ENCODE measurements at regions not wholly inside any gene's neighbourhood (a gene's known extent, or its start where the extent isn't known, plus 50 kb on each side); places are given as distances from the start of the nearest gene placed in this dataset.

DNA sequence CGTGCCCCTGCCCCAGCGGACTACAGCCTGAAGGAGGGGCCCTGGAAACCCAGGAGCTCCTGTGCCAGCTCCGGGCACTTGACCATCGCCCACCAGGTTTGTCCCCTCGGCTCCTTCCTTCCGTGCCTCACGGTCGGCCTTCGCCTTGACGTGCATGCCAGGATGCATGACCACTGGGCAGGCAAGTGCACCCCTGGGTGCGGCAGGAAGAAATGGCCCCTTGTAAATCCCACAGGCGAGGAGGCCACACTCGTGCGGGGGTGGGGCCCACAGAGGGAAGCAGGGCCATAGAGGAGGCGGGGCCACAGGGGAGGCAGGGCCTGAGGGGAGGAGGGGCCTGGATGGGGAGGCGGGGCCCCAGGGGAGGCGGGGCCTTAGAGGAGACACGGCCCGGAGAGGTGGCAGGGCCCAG lies 81.7 kb downstream of the YTHDF1 start:
- FAIRE-seq (no peak), ATAC-seq (peak in 1 of 2 experiments; percentile 60; a peak in 3 of 6 replicates)
- WGBS (ENCODE audit: missing lambda C conversion rate), result 63% methylated on average over 10 of the region's 19 CpGs

DNA sequence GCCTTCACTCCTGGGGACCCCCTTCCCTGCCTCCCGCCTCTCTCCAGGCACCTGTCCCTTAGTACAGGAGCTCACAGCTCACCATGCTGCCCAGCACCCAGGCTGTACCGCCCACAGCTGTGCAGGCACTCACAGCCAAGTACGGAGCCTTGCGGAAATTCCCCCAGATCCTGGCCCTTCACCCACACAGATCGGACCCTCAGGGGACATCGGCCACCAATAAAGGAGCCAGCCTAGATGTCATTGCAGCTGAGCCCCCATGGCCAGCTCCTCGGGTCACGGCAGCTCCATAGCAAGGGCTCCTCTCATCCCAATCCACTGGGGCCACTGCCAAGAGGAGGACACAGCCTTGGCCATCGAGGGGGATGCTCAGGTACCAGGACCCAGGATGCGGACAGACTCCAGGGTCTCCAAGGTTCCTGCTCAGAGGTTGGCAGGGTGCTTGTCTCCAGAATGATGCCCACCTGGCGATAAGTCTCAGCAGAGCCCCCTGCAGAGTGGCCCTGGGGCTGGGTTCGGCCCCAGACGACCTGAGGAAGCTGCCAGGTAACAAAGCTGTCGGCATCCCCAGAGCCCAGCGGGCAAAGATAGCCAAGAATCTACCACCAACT lies 82.3 kb downstream of the YTHDF1 start:
- H3K4me2 ChIP-seq, result no peak overlapping the region
- H3K27ac ChIP-seq, result no peak overlapping the region
- ChIA-PET CTCF (interaction anchor here (0.8 to 2.0 kb wide), 3 partner anchors 9 to 77 kb away, joined by 3 to 7 read pairs (median 3); no protein-coding TSS in a partner anchor), POLR2A (no interaction called here)
- TF ChIP-seq HEYL (CRISPR knock-in tag; IDR thresholded peaks at IDR 0.05) (no peak), HOXA7 (CRISPR knock-in tag; IDR thresholded peaks at IDR 0.05) (no peak), FOSL2 (IDR thresholded peaks at IDR 0.05) (no peak), FOSL2 (CRISPR knock-in tag; IDR thresholded peaks at IDR 0.05) (no peak), BHLHE40 (IDR thresholded peaks at IDR 0.05; ENCODE audit: low read depth, low read length) (no peak), HOXB5 (CRISPR knock-in tag; IDR thresholded peaks at IDR 0.05) (no peak), JUN (IDR thresholded peaks at IDR 0.05) (no peak), ZFP36 (IDR thresholded peaks at IDR 0.05; ENCODE audit: borderline replicate concordance, partially characterized antibody) (no peak), RAD21 (conservative IDR thresholded peaks at IDR 0.05 in 1 of 2, IDR thresholded peaks at IDR 0.05 in 1 of 2) (no peak), MYC (IDR thresholded peaks at IDR 0.05; ENCODE audit: borderline replicate concordance, low read length) (no peak), FOXS1 (CRISPR knock-in tag; IDR thresholded peaks at IDR 0.05) (no peak), ZNF302 (CRISPR knock-in tag; IDR thresholded peaks at IDR 0.05) (no peak), KDM1A (IDR thresholded peaks at IDR 0.05; ENCODE audit: low read depth) (no peak), RCOR1 (IDR thresholded peaks at IDR 0.05; ENCODE audit: low read depth, low read length) (no peak)
- TF ChIP-seq, protein P1, sequence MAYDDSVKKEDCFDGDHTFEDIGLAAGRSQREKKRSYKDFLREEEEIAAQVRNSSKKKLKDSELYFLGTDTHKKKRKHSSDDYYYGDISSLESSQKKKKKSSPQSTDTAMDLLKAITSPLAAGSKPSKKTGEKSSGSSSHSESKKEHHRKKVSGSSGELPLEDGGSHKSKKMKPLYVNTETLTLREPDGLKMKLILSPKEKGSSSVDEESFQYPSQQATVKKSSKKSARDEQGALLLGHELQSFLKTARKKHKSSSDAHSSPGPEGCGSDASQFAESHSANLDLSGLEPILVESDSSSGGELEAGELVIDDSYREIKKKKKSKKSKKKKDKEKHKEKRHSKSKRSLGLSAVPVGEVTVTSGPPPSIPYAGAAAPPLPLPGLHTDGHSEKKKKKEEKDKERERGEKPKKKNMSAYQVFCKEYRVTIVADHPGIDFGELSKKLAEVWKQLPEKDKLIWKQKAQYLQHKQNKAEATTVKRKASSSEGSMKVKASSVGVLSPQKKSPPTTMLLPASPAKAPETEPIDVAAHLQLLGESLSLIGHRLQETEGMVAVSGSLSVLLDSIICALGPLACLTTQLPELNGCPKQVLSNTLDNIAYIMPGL (CRISPR knock-in tag; IDR thresholded peaks at IDR 0.05; ENCODE audit: borderline replicate concordance), result no peak
- TF ChIP-seq, protein P2, sequence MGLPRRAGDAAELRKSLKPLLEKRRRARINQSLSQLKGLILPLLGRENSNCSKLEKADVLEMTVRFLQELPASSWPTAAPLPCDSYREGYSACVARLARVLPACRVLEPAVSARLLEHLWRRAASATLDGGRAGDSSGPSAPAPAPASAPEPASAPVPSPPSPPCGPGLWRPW (IDR thresholded peaks at IDR 0.05), result no peak
- TF ChIP-seq, protein P3, sequence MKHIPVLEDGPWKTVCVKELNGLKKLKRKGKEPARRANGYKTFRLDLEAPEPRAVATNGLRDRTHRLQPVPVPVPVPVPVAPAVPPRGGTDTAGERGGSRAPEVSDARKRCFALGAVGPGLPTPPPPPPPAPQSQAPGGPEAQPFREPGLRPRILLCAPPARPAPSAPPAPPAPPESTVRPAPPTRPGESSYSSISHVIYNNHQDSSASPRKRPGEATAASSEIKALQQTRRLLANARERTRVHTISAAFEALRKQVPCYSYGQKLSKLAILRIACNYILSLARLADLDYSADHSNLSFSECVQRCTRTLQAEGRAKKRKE (CRISPR knock-in tag; IDR thresholded peaks at IDR 0.05; ENCODE audit: low read depth), result no peak
- 0 out of 3 replicates have a peak, but pooled peaks cover 7% of the 10 kb centered on the region for H3K4me1 ChIP-seq
- ATAC-seq (peak in 1 of 2 experiments; percentile 32; a peak in 3 of 6 replicates), FAIRE-seq (no peak), DNase-seq (ENCODE audit: low read depth in 1 of 2, low spot score in 1 of 2) (no peak)
- H3K4me3 ChIP-seq, result no peak overlapping the region
- H3K9me3 ChIP-seq, result no peaks in the 10 kb centered on the region
- 51% methylated on average over 11 of the region's 15 CpGs for WGBS (ENCODE audit: missing lambda C conversion rate)

More for the DNA sequence above, 81.7 kb downstream of the YTHDF1 start:
- Histone ChIP-seq H3K9me3 (no peaks in the 10 kb centered on the region), H3K4me2 (no peak overlapping the region), H3K27ac (no peak overlapping the region), H3K4me3 (no peak overlapping the region), H3K4me1 (0 out of 3 replicates have a peak, but pooled peaks cover 7% of the 10 kb centered on the region)
- ChIA-PET CTCF (interaction anchor here (2.0 kb wide), 1 partner anchor 78 kb away, joined by 7 read pairs; no protein-coding TSS in a partner anchor), POLR2A (no interaction called here)
- DNase-seq (ENCODE audit: low read depth in 1 of 2, low spot score in 1 of 2), result no peak
- no peak for TF ChIP-seq POLR2AphosphoS2 (conservative IDR thresholded peaks at IDR 0.05; ENCODE audit: low read length)
- TF ChIP-seq, protein P2 (IDR thresholded peaks at IDR 0.05), result no peak
- no peak for TF ChIP-seq HOXB13 (CRISPR knock-in tag; IDR thresholded peaks at IDR 0.05; ENCODE audit: low read depth)
- TF ChIP-seq MAFK (IDR thresholded peaks at IDR 0.05; ENCODE audit: partially characterized antibody), result no peak
- TF ChIP-seq ZNF302 (CRISPR knock-in tag; IDR thresholded peaks at IDR 0.05), result no peak
- TF ChIP-seq, protein P4, sequence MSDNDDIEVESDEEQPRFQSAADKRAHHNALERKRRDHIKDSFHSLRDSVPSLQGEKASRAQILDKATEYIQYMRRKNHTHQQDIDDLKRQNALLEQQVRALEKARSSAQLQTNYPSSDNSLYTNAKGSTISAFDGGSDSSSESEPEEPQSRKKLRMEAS (IDR thresholded peaks at IDR 0.05), result no peak
- TF ChIP-seq, protein P5, sequence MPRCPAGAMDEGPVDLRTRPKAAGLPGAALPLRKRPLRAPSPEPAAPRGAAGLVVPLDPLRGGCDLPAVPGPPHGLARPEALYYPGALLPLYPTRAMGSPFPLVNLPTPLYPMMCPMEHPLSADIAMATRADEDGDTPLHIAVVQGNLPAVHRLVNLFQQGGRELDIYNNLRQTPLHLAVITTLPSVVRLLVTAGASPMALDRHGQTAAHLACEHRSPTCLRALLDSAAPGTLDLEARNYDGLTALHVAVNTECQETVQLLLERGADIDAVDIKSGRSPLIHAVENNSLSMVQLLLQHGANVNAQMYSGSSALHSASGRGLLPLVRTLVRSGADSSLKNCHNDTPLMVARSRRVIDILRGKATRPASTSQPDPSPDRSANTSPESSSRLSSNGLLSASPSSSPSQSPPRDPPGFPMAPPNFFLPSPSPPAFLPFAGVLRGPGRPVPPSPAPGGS (IDR thresholded peaks at IDR 0.05), result no peak
- no peak for TF ChIP-seq CBX8 (IDR thresholded peaks at IDR 0.05)
- no peak for TF ChIP-seq POLR2A (IDR thresholded peaks at IDR 0.05; ENCODE audit: low read length)
- TF ChIP-seq, protein P6, sequence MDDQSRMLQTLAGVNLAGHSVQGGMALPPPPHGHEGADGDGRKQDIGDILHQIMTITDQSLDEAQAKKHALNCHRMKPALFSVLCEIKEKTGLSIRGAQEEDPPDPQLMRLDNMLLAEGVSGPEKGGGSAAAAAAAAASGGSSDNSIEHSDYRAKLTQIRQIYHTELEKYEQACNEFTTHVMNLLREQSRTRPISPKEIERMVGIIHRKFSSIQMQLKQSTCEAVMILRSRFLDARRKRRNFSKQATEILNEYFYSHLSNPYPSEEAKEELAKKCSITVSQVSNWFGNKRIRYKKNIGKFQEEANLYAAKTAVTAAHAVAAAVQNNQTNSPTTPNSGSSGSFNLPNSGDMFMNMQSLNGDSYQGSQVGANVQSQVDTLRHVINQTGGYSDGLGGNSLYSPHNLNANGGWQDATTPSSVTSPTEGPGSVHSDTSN (IDR thresholded peaks at IDR 0.05), result no peak
- TF ChIP-seq JUNB (IDR thresholded peaks at IDR 0.05), result no peak
- no peak for TF ChIP-seq KDM5A (IDR thresholded peaks at IDR 0.05)
- TF ChIP-seq ESRRA (IDR thresholded peaks at IDR 0.05; ENCODE audit: borderline replicate concordance, low read length), result no peak
- no peak for TF ChIP-seq ZSCAN20 (CRISPR knock-in tag; IDR thresholded peaks at IDR 0.05)
- TF ChIP-seq RFX5 (IDR thresholded peaks at IDR 0.05), result no peak
- TF ChIP-seq, protein P7, sequence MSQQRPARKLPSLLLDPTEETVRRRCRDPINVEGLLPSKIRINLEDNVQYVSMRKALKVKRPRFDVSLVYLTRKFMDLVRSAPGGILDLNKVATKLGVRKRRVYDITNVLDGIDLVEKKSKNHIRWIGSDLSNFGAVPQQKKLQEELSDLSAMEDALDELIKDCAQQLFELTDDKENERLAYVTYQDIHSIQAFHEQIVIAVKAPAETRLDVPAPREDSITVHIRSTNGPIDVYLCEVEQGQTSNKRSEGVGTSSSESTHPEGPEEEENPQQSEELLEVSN (IDR thresholded peaks at IDR 0.05; ENCODE audit: borderline replicate concordance, low read depth), result no peak
- TF ChIP-seq NPAS2 (CRISPR knock-in tag; IDR thresholded peaks at IDR 0.05; ENCODE audit: borderline replicate concordance), result no peak
- TF ChIP-seq HOXB5 (CRISPR knock-in tag; IDR thresholded peaks at IDR 0.05), result no peak
